GM21619 (cell line): ENCODE measurements at regions not wholly inside any gene's neighbourhood (a gene's known extent, or its start where the extent isn't known, plus 50 kb on each side); places are given as distances from the start of the nearest gene placed in this dataset.
A peak's percentile ranks its signal among the peaks of the same experiment; 100 is the strongest.
"Not testable (repeated sequence)": the region's sequence is repeated elsewhere in the genome, so short reads cannot be mapped to it uniquely, and the experiment has no call there.

Experiments used
- ATAC-seq: cut with Tn5 transposase; IDR thresholded peaks from one replicate; pipeline ENCODE4 v1.9.1; 2021; ENCODE audit not compliant: unreplicated experiment

DNA sequence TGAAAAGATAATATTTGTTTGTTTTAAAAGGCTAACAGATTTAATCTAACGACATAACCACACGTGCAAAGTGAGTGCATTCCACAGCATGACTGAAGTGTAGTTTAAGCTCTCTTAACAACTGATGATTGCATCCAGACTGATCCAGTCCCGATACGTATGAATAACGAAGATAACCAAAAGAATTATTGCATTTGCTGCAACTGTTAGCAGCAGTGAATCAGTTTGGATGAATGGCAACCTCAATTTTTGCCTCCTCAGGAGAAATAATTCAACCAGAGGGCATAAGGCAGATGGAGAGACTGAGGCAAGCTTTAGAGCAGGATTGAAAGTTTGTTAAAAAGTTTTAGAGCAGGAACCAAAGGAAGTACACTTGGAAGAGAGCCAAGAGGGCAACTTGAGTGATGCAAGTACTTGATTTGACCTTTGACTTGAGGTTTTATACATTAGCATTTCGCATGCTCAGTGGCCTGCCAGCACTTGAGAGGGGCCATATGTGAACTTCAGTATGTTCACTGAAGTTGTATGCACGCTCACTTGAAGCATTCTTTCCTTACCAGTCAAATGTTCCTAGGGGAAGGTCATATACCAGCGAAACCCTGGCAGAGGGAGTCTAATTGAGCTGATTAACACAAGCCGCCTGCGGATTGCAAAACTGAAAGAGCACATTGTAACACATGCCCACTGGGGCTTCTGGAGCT is 835.0 kb upstream of the PCDH20 start:
- no peak for ATAC-seq

DNA sequence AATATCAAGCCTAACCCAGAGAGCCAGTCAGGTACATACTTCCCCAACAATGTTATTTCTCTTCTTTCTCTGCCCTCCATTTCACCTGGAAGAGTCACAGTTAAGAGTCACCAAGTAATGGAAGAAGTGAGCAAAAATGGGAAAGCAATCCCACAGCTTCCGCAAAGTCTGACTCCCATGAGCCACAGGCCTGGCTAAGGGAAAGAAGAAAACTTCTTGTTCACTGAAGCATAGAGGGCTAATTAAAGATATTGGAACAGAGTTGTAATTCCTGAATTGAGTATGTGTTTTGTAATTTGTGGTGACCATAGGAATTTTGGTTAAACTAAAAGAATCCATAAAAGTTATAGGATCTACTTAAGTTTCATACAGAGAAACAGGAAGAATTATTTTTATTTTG is 830.9 kb upstream of the PCDH20 start:
- ATAC-seq: no peak

DNA sequence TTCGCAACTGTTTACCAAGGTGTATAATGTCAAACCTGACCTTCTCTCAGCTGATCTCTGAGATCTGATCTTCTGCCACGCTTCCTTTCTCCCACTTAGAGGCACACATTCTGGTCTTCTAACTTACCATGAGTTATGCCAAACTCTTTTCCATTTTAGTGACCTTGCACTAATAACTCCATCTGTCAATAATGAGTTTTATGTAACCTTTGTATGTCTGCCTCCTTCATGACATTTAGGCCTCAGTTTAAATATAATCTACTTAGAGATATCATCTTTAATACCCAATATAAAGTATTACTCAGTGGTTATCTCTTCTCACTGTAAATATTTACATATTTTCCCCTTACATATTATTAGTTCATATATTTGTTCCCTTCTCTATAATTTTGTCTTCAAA is 827.5 kb upstream of the PCDH20 start:
- ATAC-seq: no peak

DNA sequence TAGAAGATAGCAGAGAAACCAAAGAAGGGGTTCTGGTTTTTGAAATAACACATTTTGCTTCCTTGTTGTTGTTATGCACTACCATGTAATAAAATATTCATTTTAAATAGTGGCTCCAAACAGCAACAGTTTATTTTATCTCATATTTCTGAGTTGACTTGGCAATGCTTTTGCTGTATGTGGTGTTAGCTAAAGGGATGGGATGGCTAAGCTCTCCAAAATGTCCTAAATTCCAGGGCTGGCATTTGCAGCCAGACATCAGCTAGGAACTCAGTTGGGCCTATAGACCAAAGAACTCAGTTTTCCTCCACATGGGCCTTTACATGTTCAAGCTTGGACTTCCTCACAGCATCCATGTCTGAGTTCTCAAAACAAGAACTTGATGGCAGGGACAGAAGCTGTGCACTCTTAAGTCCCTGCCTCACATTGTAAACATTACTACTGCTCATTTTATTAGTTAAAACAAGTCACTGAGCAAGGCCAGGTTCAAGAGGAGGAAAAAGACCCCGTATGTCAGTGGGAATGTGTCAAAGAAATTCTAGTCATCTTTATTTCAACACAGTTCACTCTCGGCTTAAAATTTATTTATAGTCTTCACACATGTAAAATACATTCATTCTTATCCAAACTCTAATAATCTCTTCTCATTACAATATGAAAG is 819.3 kb upstream of the PCDH20 start:
- no peak for ATAC-seq

DNA sequence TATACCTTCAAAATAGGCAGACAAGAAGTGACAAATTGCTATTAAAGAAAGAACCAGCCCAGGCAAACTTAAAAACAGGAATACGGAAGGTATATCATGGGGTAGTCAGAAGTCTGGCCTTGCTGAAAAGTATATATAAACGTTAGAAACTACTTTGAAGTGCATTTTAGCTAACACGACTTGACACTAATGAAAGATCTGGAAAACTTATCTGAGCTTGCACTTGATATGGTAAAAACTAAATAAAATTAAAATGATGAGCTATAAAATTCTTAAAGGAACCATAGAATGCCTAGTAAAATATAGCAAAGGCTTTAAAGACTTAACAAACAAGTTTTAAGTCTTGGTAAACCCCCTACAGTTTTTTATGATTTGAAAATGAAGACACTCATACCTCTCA is 795.3 kb upstream of the PCDH20 start:
- ATAC-seq: no peak

DNA sequence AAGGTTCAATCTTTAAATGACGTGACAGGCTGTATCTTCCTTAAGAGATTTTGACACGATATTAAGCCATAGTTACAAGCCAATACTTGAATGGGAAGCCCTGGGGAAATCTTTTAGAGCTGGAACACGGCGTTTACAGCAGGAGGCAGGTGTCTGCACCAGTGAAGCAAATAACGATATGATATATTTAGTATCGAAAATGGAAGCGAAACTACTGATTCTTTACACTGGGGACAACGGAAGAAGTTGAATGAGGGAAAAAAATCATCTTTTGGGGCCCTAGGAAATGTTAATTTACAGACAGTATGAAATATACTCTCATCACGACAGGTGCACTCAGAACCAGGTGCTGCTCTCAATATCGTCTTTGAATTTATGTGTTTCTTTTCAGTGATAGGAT is 793.9 kb upstream of the PCDH20 start:
- peak; percentile 76 for ATAC-seq

DNA sequence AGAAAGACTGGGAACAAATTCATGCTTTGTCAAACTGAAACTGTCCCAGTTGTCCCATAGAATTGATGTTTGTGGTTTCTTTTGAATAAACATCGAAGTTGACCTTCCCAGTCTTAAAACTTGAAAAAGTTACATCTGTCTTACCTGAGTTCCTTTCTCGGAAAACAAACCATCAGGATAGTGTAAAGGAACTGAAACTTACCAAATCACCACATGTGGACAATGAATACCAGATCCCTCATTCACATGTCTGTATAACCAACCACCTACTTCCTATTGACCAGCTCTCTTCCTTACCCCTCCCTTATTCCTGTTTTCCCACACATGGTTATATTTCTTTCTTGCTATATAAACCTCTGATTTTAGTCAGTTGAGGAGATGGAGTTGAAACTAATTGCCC is 791.7 kb upstream of the PCDH20 start:
- no peak for ATAC-seq

DNA sequence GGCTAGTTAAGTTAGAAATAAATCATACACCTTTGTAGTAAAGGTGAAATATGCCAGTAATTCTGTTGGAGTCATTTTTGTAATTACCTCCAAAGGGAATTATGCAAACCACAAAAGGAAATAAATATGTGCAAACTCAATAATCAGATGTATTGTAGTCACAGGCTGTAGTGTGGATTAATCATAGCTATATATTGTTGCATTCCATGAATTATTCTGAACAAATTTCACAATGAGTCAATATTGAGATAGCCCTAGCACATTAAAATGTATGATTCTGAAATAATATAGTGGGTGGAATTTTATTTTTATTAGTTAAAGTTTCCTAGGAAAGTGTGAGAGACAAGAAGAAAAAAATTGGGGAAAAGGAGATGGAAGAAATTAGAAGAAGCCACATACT is 790.5 kb upstream of the PCDH20 start:
- no peak for ATAC-seq

DNA sequence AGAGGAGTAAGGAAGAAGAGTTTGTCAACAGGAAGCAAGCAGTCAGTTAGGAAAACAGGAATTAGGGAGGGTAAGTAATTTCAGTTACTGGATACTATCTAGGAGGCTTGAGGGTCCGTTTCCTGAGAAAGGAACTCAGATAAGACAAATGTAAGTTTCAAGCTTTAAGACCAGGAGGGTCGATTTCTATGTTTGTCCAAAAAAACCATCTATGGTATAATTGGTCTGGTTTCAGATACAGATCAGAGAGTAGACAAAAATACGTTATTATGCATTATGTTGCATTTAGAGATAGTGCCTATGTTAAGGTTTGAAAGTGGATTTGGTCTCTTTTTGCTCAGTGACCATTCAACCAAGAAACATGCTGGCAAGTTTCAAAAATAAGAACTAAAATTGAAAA is 789.6 kb upstream of the PCDH20 start:
- no peak for ATAC-seq

DNA sequence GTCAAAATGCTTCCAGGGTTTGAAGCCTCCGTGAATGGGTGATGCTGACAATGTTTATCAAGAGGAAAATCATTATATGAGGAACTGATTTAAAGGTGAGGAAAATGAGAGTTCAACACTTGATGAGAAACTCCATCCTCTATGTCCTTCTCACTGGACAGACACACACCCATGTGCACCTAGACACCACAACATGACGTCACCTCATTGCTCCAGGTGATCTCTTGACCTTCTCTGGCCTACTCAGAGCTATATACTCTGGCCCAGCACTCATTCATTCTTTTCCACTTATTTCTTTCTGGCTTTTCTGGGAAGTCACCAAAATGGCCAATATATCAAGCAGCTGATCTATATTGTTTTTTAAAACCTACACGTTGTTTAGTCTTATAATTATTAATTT is 778.7 kb upstream of the PCDH20 start:
- ATAC-seq: no peak

DNA sequence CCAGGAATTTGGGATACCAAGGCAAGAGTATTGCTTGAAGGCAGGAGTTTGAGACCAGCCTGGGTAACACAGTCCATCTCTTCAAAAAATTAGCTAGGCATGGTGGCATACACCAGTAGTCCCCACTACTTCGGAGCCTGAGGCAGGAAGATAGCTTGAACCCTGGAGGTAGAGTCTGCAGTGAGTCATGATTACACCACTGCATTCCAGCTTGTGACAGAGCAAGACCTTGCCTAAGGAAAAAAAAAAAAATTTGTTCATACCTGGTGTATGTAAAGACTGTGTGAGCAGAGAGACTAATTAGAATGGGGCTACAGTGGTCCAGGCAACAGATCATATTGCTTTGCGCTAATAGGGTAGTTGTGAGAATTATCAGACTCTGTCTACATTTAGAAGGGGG is 778.3 kb upstream of the PCDH20 start:
- ATAC-seq: no peak

DNA sequence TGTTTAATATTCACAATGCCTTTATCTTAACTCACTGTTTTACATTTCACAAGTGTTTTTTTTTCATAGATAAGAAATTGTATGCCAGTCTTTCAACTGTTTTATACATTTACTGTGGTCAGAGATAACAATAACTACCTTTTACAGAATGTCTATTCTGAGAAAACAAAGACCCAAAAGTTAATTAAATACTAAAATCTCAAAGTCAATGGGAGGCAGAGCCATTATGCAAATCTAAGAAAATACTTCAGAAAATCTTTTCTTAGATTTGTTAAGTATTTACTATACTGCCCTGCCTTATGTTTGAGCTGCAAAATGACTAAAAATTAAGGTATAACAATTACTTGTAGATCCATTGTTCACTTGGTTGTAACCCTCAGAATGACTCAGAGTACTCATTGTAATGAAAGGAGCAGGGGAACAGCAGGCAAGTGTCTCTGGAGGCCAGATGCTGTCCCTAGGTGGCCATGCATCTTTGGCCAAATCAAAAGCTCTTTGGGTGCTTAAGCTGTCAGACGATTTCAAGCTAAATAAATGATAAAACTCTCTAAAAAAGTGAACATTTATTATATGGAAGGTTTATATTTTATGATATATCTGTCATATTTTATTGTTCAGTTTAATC is 770.1 kb upstream of the PCDH20 start:
- ATAC-seq: no peak

DNA sequence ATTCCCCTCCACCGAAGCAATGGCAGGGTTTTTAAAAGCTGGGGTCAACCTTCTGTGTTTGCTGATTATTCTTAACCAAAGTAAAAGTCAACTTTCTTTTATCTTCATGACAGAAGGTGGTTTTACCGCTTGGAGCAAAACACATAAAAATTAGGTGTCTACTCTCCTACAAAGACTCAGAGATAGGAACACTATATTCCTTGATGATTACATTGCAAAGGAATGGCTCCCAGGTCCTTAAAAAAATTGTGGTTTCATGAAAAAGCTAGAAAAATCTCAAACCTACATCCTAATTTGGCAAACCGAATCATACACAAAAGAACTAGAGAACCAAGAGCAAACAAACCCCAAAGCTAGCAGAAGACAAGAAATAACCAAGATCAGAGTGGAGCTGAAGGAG is 760.4 kb upstream of the PCDH20 start:
- ATAC-seq: no peak

DNA sequence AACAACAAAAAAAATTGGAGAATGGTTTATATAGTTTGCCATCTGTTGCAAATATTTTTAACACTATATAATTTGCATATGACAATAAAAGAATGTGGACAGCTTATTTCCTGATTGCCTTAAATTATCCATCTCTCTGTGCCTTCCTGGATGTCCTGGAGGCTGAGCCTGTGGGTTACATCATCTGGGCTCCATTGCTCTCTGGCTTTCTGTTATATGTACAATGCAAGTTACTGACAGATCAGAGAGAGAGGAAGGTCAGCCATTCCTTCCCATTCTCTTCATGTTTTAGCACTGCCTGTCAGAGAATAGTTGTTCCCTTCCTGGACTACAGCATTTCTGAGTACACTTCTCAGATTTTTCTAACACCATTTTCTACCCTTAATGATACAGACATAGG is 758.3 kb upstream of the PCDH20 start:
- ATAC-seq: no peak

DNA sequence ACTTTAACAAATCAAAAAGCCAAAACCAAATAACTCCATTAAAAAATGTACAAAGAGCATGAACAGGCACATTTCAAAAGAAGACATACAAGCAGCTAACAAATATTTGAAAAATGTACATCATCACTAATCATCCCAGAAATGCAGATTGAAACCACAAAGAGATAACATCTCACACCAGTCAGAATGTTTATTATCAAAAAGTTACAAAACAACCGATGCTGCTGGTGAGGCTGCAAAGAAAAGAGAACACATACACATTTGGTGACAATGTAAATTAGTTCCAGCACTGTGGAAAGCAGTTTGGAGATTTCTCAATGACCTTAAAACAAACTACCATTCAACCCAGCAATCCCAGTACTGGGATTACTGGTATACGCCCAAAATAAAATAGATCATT is 756.0 kb upstream of the PCDH20 start:
- ATAC-seq: no peak

DNA sequence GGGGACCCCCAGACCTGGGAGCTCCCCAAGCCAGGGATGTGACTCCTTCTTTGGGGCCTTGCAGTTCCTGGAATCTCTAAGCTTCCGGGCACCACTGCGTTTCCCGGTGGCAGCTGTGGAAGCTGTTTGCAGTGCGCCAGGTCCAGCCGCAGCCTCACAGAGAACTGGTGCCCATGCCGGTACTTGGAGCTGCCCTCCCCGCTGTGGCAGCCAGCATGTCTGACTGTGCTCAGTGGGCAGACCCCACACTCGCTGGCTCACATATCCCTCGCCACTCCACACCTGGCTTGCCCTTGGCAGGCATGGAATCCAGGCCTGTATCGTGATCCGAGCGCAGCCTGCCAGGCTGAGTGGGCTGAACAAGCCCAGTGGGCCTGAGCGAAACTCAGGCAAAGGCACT is 753.2 kb upstream of the PCDH20 start:
- ATAC-seq: no peak

DNA sequence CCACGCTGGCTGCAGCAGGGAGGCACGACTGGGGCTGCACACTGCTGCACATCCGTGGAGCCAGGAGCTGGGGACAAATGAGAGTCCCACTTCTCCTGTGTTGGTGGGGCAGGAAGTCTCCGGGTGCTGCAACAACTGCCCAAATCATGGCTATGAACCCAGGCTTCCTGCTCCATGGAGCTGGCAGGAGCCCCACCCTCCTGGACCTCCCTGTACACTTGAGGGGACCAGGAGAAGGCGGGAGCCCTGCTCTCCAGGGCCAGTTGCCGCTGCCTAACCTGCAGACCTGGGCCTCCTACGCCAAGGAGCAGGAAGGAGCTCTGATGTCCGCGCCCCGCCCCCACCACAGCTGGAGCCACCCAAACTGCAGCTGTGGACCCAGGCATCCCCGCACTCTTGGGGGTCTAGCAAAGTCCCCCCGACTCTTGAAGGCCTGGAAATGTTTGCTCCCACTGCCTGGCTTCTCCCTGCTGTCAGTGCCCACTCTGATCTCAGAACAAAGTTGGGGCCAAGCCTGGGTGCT is 752.1 kb upstream of the PCDH20 start:
- ATAC-seq: no peak

DNA sequence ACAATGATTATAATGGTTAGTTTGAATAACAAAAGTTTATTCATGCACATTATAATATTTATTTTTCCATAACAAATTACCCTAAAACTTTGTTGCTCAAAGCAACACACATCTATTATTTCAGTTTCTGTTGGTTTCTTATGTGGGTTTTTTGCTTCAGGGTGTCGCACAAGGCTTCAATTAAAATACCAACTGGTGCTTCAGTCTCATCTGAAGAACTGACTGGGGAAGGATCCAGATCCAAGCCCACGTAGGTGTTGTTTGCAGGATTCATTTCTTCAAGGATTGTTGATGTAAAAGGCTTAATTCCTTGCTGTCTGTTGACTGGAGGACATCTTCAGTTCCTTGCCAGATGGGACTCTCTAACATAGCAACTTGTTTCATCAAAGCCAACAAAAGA is 747.2 kb upstream of the PCDH20 start:
- ATAC-seq: no peak

DNA sequence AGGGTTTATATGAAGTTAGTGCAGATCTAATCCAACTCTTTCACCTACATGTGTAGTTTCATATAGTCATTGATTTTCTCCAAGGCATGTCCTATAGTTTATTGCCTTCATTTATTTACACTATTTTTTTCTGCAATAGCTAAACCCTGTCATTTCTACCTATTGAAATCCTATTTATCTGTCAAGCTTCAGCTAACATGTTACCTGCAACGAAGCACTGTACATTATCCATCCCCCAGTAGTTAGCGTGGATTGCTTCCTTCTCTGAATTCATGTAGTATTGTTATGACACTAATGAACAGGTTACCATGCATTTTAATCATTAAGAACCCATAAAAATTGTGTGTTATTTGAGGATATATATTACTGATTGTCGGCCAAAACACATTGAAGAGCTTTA is 742.9 kb upstream of the PCDH20 start:
- ATAC-seq: no peak

DNA sequence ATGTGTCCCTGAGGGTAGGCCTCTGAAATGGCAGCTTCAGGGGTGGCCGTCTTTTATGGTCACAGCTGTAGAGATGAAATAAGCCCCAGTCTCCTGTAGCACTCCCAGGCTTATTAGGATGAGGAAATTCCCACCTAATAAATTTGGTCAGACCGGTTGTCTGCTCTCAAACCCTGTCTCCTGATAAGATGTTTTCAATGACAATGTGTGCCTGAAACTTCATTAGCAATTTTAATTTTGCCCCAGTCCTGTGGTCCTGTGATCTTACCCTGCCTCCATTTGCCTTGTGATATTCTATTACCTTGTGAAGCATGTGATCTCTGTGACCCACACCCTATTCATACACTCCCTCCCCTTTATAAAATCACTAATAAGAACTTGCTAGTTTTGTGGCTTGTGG is 736.1 kb upstream of the PCDH20 start:
- not testable (repeated sequence) for ATAC-seq

DNA sequence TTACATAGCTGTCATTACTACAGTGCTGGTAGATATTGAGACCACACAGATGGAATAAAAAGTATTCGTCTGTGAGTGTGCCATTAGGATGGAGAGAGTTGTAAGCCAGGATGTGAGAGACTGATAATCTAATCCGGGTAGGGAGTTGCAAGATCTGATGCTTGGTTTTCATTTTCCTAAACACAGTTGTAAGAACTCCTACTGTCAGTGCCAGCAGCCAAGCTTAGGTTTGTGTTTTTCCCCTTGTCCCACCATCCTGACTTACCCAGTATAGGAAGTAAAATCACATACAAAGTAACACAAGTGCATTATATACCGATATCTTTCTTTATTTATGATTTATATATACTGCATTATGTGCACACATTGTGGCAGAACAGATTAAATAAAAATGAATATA is 726.4 kb upstream of the PCDH20 start:
- ATAC-seq: no peak

DNA sequence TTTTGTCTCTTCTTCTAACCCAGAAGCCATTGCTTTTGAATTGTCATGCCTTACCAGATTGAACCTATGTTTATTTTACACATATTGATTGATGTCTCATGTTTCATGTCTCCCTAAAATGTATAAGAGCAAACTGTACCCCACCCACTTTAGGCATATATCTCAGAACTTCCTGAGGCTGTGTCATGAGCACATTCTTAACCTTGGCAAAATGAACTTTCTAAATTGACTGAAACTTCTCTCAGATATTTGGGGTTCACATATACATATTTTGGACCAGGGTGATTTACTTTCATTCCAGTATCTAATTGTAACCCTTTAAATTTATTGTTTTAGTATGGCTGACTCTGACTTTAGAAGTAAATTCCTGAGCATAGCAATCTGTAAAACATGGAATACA is 723.9 kb upstream of the PCDH20 start:
- ATAC-seq: no peak
